Neutrophil (primary cell): ENCODE measurements at regions not wholly inside any gene's neighbourhood (a gene's known extent, or its start where the extent isn't known, plus 50 kb on each side); places are given as distances from the start of the nearest gene placed in this dataset.

Source experiments
- H3K27ac ChIP-seq: fragments of 200-600 bp; sonication (generic); 2 replicates; pipeline ENCODE4 v1.5.1; 2016; ENCODE audit warnings: mild to moderate bottlenecking, moderate library complexity
- H3K27me3 ChIP-seq: fragments of 200-600 bp; sonication (generic); 2 replicates; pipeline ENCODE4 v1.6.0; 2016; ENCODE audit warnings: mild to moderate bottlenecking
- H3K36me3 ChIP-seq: fragments of 200-600 bp; sonication (generic); 2 replicates; pipeline ENCODE4 v1.5.1; 2017
- H3K4me1 ChIP-seq, 2 experiments: fragments of 200-600 bp in 1 of 2; sonication (generic) in 1 of 2; 1 replicate in 1 of 2; 2 replicates in 1 of 2; pipeline versions ENCODE4 v1.5.1 to v1.6.1; 2013 to 2016; ENCODE audit warnings: low read depth in 1 of 2, low read length in 1 of 2, mild to moderate bottlenecking in 1 of 2, moderate library complexity in 1 of 2; ENCODE audit not compliant: control insufficient read depth in 1 of 2, insufficient read depth in 1 of 2
- H3K4me3 ChIP-seq, 2 experiments: fragments of 200-600 bp in 1 of 2; sonication (generic) in 1 of 2; 1 replicate in 1 of 2; 2 replicates in 1 of 2; pipeline ENCODE4 v1.5.1; 2013 to 2016; ENCODE audit warnings: low read depth in 1 of 2, low read length in 1 of 2, mild to moderate bottlenecking in 1 of 2, moderate library complexity in 1 of 2
- H3K9me3 ChIP-seq: fragments of 200-600 bp; sonication (generic); 2 replicates; pipeline ENCODE4 v1.5.1; 2016
- CTCF ChIP-seq: fragments of 200-600 bp; sonication (generic); IDR thresholded peaks from 2 replicates; pipeline ENCODE4 v1.5.1; 2016; ENCODE audit warnings: antibody characterized with exemption

- no peak overlapping the region for H3K4me3 ChIP-seq
- no peak for TF ChIP-seq CTCF
- H3K4me1 ChIP-seq: no peaks in the 10 kb centered on the region
- no peaks in the 10 kb centered on the region for H3K36me3 ChIP-seq
- H3K27me3 ChIP-seq: no peaks in the 10 kb centered on the region
- H3K9me3 ChIP-seq: no peaks in the 10 kb centered on the region
- H3K27ac ChIP-seq: no peak overlapping the region
Observed at GRCh38 chr18:38022234-38022633, 456.6 kb upstream of the CELF4 start.

- no peaks in the 10 kb centered on the region for H3K27me3 ChIP-seq
- no peak overlapping the region for H3K27ac ChIP-seq
- H3K36me3 ChIP-seq: no peaks in the 10 kb centered on the region
- H3K4me1 ChIP-seq: no peaks in the 10 kb centered on the region
- TF ChIP-seq CTCF: no peak
- H3K9me3 ChIP-seq: no peaks in the 10 kb centered on the region
- H3K4me3 ChIP-seq: no peak overlapping the region
Observed at GRCh38 chr18:38019292-38019691, 453.7 kb upstream of the CELF4 start.

- TF ChIP-seq CTCF: no peak
- H3K27me3 ChIP-seq: no peaks in the 10 kb centered on the region
- no peaks in the 10 kb centered on the region for H3K4me1 ChIP-seq
- no peaks in the 10 kb centered on the region for H3K9me3 ChIP-seq
- no peaks in the 10 kb centered on the region for H3K36me3 ChIP-seq
- no peak overlapping the region for H3K4me3 ChIP-seq
- no peak overlapping the region for H3K27ac ChIP-seq
Observed at GRCh38 chr18:38010971-38011857, 445.6 kb upstream of the CELF4 start.

- no peaks in the 10 kb centered on the region for H3K36me3 ChIP-seq
- H3K4me3 ChIP-seq: no peak overlapping the region
- H3K27me3 ChIP-seq: no peaks in the 10 kb centered on the region
- TF ChIP-seq CTCF: no peak
- H3K27ac ChIP-seq: no peak overlapping the region
- H3K9me3 ChIP-seq: no peaks in the 10 kb centered on the region
- H3K4me1 ChIP-seq: no peaks in the 10 kb centered on the region
Observed at GRCh38 chr18:38010037-38010436, 444.4 kb upstream of the CELF4 start.

GRCh38 chr18:38009320-38009719 is 443.7 kb upstream of the CELF4 start:
- Histone ChIP-seq H3K36me3 (no peaks in the 10 kb centered on the region), H3K4me3 (no peak overlapping the region), H3K4me1 (no peaks in the 10 kb centered on the region), H3K27ac (no peak overlapping the region), H3K27me3 (no peaks in the 10 kb centered on the region), H3K9me3 (no peaks in the 10 kb centered on the region)
- no peak for TF ChIP-seq CTCF
